AG04449 (cell line): ENCODE measurements at regions not wholly inside any gene's neighbourhood (a gene's known extent, or its start where the extent isn't known, plus 50 kb on each side); places are given as distances from the start of the nearest gene placed in this dataset.

ENCODE experiments used
- CTCF ChIA-PET: fragments of 350-600 bp; formaldehyde crosslinking; extraction: SDS; loops from one replicate; lab custom pipeline; 2021; ENCODE audit warnings: antibody characterized with exemption; lab: Yijun Ruan, JAX
- POLR2A ChIA-PET: fragments of 400-600, 350-600 bp; formaldehyde crosslinking; extraction: SDS; loops from one replicate; lab custom pipeline; 2020; ENCODE audit warnings: antibody characterized with exemption, inconsistent platforms; lab: Yijun Ruan, JAX
- DNase-seq: peaks from one replicate; pipeline ENCODE4 v3.0.0-alpha.2; 2010; ENCODE audit warnings: low read depth, low spot score
- H3K4me3 ChIP-seq: 2 replicates; pipeline ENCODE4 v1.5.1; 2011; ENCODE audit warnings: low read depth, mild to moderate bottlenecking, control low read depth, low read length
- TF ChIP-seq, protein P1 (sequence below): IDR thresholded peaks from one replicate; pipeline ENCODE4 v1.5.1; 2011; ENCODE audit warnings: mild to moderate bottlenecking, moderate library complexity, low read length, control low read depth, inconsistent platforms; ENCODE audit not compliant: insufficient read depth; ENCODE audit errors: missing control alignments

- H3K4me3 ChIP-seq = no peak overlapping the region
- ChIA-PET CTCF (interaction anchor here (1.8 kb wide), 1 partner anchor 244 kb away, joined by 7 read pairs; no protein-coding TSS in a partner anchor), POLR2A (no interaction called here)
- DNase-seq = no peak
- TF ChIP-seq, protein P1, sequence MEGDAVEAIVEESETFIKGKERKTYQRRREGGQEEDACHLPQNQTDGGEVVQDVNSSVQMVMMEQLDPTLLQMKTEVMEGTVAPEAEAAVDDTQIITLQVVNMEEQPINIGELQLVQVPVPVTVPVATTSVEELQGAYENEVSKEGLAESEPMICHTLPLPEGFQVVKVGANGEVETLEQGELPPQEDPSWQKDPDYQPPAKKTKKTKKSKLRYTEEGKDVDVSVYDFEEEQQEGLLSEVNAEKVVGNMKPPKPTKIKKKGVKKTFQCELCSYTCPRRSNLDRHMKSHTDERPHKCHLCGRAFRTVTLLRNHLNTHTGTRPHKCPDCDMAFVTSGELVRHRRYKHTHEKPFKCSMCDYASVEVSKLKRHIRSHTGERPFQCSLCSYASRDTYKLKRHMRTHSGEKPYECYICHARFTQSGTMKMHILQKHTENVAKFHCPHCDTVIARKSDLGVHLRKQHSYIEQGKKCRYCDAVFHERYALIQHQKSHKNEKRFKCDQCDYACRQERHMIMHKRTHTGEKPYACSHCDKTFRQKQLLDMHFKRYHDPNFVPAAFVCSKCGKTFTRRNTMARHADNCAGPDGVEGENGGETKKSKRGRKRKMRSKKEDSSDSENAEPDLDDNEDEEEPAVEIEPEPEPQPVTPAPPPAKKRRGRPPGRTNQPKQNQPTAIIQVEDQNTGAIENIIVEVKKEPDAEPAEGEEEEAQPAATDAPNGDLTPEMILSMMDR = no peak
These were observed 533.5 kb downstream of the TNS1 start for GRCh38 chr2:217469203-217469810.

DNA sequence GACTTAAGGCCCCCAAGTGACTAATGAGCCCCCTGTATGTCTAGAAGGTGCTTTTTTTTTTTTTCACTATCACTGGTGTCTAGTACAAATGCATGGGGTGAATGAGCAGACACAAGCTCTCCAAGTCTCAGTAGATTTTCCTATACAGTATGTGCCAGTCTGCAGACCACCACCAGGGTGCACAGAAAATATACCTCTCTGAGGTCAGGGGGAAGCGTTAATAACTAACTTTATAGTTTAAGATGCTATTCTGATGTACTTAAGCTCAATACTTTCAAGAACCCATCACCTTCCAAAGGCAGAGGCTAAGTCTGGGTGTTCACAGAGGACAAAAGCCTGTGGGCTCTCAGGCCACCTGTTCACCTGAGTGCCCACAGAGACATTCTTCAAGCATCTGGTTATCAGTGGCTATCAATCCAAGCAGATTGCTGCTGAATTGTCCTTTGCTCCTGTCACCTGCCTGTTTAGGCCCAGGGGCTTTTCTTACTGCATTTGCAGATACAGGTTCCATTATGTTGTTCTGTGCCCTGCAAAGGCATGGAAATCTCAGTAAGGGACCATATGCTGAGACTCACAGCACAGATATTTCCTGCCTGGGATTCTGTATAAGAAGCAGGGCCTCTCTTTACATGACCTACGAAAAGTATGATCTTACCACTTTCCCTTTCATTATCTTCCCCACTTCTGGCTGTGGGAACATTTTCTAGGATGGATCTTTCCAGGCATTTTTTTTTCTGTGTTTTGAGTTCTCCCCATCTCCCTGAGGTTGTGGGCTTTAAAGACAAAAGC, 534.6 kb downstream of the TNS1 start:
- POLR2A ChIA-PET = no interaction called here
- TF ChIP-seq, protein P1 = no peak
- CTCF ChIA-PET = interaction anchor here (1.1 kb wide), 1 partner anchor 38 kb away, joined by 3 read pairs; no protein-coding TSS in a partner anchor
- DNase-seq = no peak
- H3K4me3 ChIP-seq = no peak overlapping the region

DNA sequence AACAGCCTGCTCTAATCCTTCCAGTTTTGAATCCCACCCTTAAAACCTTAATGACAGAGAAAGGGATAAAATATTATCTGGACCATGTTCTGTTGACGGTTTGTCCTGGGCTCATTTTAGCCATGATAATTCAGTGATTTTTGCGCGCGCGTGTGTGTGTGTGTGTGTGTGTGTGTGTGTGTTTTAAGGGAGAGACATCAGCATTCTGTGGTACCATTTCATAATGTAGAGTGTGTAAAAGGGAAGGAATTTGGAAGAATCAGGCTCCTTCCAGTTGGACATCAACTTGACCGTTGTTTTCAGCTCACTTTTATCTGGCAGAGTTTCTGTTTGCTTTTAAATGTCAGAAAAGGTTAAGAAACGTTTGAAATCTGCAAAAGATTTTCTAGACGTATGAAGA, 535.5 kb downstream of the TNS1 start:
- no peak for DNase-seq
- TF ChIP-seq, protein P1 = no peak
- CTCF ChIA-PET = interaction anchor here (1.0 to 1.3 kb wide), 2 partner anchors 16 to 44 kb away, joined by 3 read pairs; no protein-coding TSS in a partner anchor
- POLR2A ChIA-PET = no interaction called here
- no peak overlapping the region for H3K4me3 ChIP-seq

GRCh38 chr2:217466805-217467204, 536.0 kb downstream of the TNS1 start:
- ChIA-PET CTCF (interaction anchor here (1.0 to 1.3 kb wide), 3 partner anchors 15 to 45 kb away, joined by 3 read pairs; no protein-coding TSS in a partner anchor), POLR2A (no interaction called here)
- no peak overlapping the region for H3K4me3 ChIP-seq
- no peak for DNase-seq
- TF ChIP-seq, protein P1 = no peak

- CTCF ChIA-PET = interaction anchor here (1.0 to 1.3 kb wide), 3 partner anchors 9 to 45 kb away, joined by 3 read pairs; no protein-coding TSS in a partner anchor
- H3K4me3 ChIP-seq = no peak overlapping the region
- no peak for DNase-seq
- TF ChIP-seq, protein P1 = no peak
- POLR2A ChIA-PET = no interaction called here
These were observed 536.7 kb downstream of the TNS1 start for GRCh38 chr2:217466104-217466503.

- no peak overlapping the region for H3K4me3 ChIP-seq
- TF ChIP-seq, protein P1 = no peak
- DNase-seq = no peak
- ChIA-PET CTCF (interaction anchor here (1.1 to 1.7 kb wide), 3 partner anchors 8 to 27 kb away, joined by 3 to 5 read pairs (median 3); no protein-coding TSS in a partner anchor), POLR2A (no interaction called here)
These were observed 537.7 kb downstream of the TNS1 start for GRCh38 chr2:217465100-217465499.
